Hematopoietic multipotent progenitor cell (in vitro differentiated cells): ENCODE measurements at regions not wholly inside any gene's neighbourhood (a gene's known extent, or its start where the extent isn't known, plus 50 kb on each side); places are given as distances from the start of the nearest gene placed in this dataset.
"Not testable (repeated sequence)": the region's sequence is repeated elsewhere in the genome, so short reads cannot be mapped to it uniquely, and the experiment has no call there.

Experiments used
- DNase-seq, 3 donors: peaks; one replicate each; pipeline ENCODE4 v3.0.0-alpha.2; 2011 to 2015; ENCODE audit warnings: low read depth in 2 of 3, low spot score in 2 of 3

- no peak for DNase-seq
Measured at GRCh38 chr12:87365423-87365822, 663.8 kb downstream of the C12orf50 start.

- no peak for DNase-seq
Measured at GRCh38 chr12:87363497-87364084, 665.6 kb downstream of the C12orf50 start.

GRCh38 chr12:87349681-87350080 is 679.5 kb downstream of the C12orf50 start:
- no peak for DNase-seq

- DNase-seq, result no peak
Measured at GRCh38 chr12:87348071-87348470, 681.1 kb downstream of the C12orf50 start.

- peak in 1 of 3 donors; percentile 1 for DNase-seq
Measured at GRCh38 chr12:87344699-87345098, 684.5 kb downstream of the C12orf50 start.

GRCh38 chr12:87338681-87339080 is 690.5 kb downstream of the C12orf50 start:
- no peak for DNase-seq

GRCh38 chr12:87336814-87337336 is 692.3 kb downstream of the C12orf50 start:
- no peak for DNase-seq

GRCh38 chr12:87332987-87333726 is 696.0 kb downstream of the C12orf50 start:
- no peak for DNase-seq

GRCh38 chr12:87330071-87330555 is 699.1 kb downstream of the C12orf50 start:
- DNase-seq, result not testable (repeated sequence)

- no peak for DNase-seq
Measured at GRCh38 chr12:87329076-87329863, 699.9 kb downstream of the C12orf50 start.

GRCh38 chr12:87323369-87323768 is 705.8 kb downstream of the C12orf50 start:
- DNase-seq, result no peak

GRCh38 chr12:87320724-87321123 is 708.5 kb downstream of the C12orf50 start:
- DNase-seq, result no peak

- no peak for DNase-seq
Measured at GRCh38 chr12:87317302-87317701, 711.9 kb downstream of the C12orf50 start.

GRCh38 chr12:87311206-87311605 is 718.0 kb downstream of the C12orf50 start:
- peak in 1 of 3 donors; percentile 13 for DNase-seq

- DNase-seq, result peak in 1 of 3 donors; percentile 70
Measured at GRCh38 chr12:87310126-87310525, 719.1 kb downstream of the C12orf50 start.

- DNase-seq, result no peak
Measured at GRCh38 chr12:87305481-87305880, 723.7 kb downstream of the C12orf50 start.

GRCh38 chr12:87304406-87304805 is 724.8 kb downstream of the C12orf50 start:
- no peak for DNase-seq

GRCh38 chr12:87303396-87304012 is 725.7 kb downstream of the C12orf50 start:
- DNase-seq, result no peak

- DNase-seq, result no peak
Measured at GRCh38 chr12:87302126-87302745, 727.0 kb downstream of the C12orf50 start.

- no peak for DNase-seq
Measured at GRCh38 chr12:87290505-87290904, 738.7 kb downstream of the C12orf50 start.
